DND-41 (cell line): ENCODE measurements at regions not wholly inside any gene's neighbourhood (a gene's known extent, or its start where the extent isn't known, plus 50 kb on each side); places are given as distances from the start of the nearest gene placed in this dataset.

Source experiments
- ATAC-seq: fragments of 200-7000 bp; cut with Tn5 transposase; 3 replicates; pipeline ENCODE4 v1.9.1; 2021; ENCODE audit warnings: low read depth; ENCODE audit not compliant: insufficient read depth
- DNase-seq: peaks from one replicate; pipeline ENCODE4 v3.0.0-alpha.2; 2020
- H2AFZ ChIP-seq: 2 replicates; pipeline ENCODE4 v1.6.0; 2012; ENCODE audit warnings: low read depth, low read length
- H3K27ac ChIP-seq: 2 replicates; pipeline ENCODE4 v1.5.1; 2012; ENCODE audit warnings: low read length, inconsistent platforms
- H3K27me3 ChIP-seq: fragments of 200-600 bp; sonication (generic); 2 replicates; pipeline ENCODE4 v1.6.0; 2012; ENCODE audit warnings: low read length, mild to moderate bottlenecking, inconsistent platforms; ENCODE audit not compliant: insufficient read depth, poor library complexity
- H3K36me3 ChIP-seq: 2 replicates; pipeline ENCODE4 v1.5.1; 2012; ENCODE audit warnings: low read length, inconsistent platforms; ENCODE audit not compliant: insufficient read depth
- H3K4me1 ChIP-seq: 2 replicates; pipeline ENCODE4 v1.5.1; 2012; ENCODE audit warnings: mild to moderate bottlenecking, low read length; ENCODE audit not compliant: insufficient read depth
- H3K4me2 ChIP-seq: 2 replicates; pipeline ENCODE4 v1.6.0; 2012; ENCODE audit warnings: mild to moderate bottlenecking, moderate library complexity, low read length, inconsistent platforms; ENCODE audit not compliant: insufficient read depth
- H3K4me3 ChIP-seq, 2 experiments: fragments of 200-600 bp in 1 of 2; shearing (Covaris generic) in 1 of 2; 2 replicates each; pipeline ENCODE4 v1.5.1; 2012 to 2016; ENCODE audit warnings: inconsistent platforms in 2 of 2, low read length in 2 of 2, mild to moderate bottlenecking in 2 of 2, low read depth in 1 of 2, moderate library complexity in 1 of 2
- H3K79me2 ChIP-seq: 2 replicates; pipeline ENCODE4 v1.6.0; 2012; ENCODE audit warnings: low read length, inconsistent platforms; ENCODE audit not compliant: insufficient read depth
- H3K9ac ChIP-seq: 2 replicates; pipeline ENCODE4 v1.6.0; 2012; ENCODE audit warnings: low read depth, mild to moderate bottlenecking, inconsistent platforms, low read length, moderate library complexity
- H3K9me3 ChIP-seq: 2 replicates; pipeline ENCODE4 v1.5.1; 2012; ENCODE audit warnings: low read length, moderate library complexity, mild to moderate bottlenecking, inconsistent platforms; ENCODE audit not compliant: insufficient read depth, severe bottlenecking
- H4K20me1 ChIP-seq: 2 replicates; pipeline ENCODE4 v1.6.0; 2012; ENCODE audit warnings: low read length; ENCODE audit not compliant: insufficient read depth
- EZH2 ChIP-seq: IDR thresholded peaks from 3 replicates; pipeline ENCODE4 v1.6.1; 2012; ENCODE audit warnings: borderline replicate concordance, low read depth, mild to moderate bottlenecking, moderate library complexity, low read length, inconsistent platforms; ENCODE audit not compliant: severe bottlenecking
- TF ChIP-seq, protein P1 (sequence below): IDR thresholded peaks from 2 replicates; pipeline ENCODE4 v1.5.1; 2012; ENCODE audit warnings: borderline replicate concordance, low read length, moderate library complexity, mild to moderate bottlenecking; ENCODE audit not compliant: poor library complexity, severe bottlenecking; ENCODE audit errors: extremely low read depth

DNA sequence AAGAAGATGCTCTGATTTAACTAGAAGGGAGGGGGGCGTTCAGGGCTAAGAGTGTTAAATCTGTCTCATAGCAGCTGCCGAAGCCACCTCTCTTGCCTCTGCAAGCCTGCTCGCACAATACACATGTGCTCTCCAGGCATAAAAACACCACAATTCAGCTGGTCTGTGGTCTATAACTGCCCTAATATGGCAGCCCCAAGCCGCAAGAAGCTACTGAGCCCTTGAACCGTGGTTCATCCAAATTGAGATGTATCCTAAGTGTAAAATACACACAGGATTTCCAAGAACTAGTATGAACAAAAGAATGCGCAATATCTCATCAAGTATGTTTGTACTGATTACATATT lies 70.8 kb upstream of the FGFR2 start:
- no peak overlapping the region for H2AFZ ChIP-seq
- H3K79me2 ChIP-seq = no peaks in the 10 kb centered on the region
- H3K4me3 ChIP-seq = no peak overlapping the region
- ATAC-seq = no peak
- H3K4me1 ChIP-seq = no peaks in the 10 kb centered on the region
- no peaks in the 10 kb centered on the region for H3K27me3 ChIP-seq
- H3K4me2 ChIP-seq = no peak overlapping the region
- H3K36me3 ChIP-seq = no peaks in the 10 kb centered on the region
- H3K27ac ChIP-seq = no peak overlapping the region
- no peaks in the 10 kb centered on the region for H3K9me3 ChIP-seq
- H4K20me1 ChIP-seq = no peaks in the 10 kb centered on the region
- DNase-seq = no peak
- no peak overlapping the region for H3K9ac ChIP-seq
- TF ChIP-seq, protein P1, sequence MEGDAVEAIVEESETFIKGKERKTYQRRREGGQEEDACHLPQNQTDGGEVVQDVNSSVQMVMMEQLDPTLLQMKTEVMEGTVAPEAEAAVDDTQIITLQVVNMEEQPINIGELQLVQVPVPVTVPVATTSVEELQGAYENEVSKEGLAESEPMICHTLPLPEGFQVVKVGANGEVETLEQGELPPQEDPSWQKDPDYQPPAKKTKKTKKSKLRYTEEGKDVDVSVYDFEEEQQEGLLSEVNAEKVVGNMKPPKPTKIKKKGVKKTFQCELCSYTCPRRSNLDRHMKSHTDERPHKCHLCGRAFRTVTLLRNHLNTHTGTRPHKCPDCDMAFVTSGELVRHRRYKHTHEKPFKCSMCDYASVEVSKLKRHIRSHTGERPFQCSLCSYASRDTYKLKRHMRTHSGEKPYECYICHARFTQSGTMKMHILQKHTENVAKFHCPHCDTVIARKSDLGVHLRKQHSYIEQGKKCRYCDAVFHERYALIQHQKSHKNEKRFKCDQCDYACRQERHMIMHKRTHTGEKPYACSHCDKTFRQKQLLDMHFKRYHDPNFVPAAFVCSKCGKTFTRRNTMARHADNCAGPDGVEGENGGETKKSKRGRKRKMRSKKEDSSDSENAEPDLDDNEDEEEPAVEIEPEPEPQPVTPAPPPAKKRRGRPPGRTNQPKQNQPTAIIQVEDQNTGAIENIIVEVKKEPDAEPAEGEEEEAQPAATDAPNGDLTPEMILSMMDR = no peak

DNA sequence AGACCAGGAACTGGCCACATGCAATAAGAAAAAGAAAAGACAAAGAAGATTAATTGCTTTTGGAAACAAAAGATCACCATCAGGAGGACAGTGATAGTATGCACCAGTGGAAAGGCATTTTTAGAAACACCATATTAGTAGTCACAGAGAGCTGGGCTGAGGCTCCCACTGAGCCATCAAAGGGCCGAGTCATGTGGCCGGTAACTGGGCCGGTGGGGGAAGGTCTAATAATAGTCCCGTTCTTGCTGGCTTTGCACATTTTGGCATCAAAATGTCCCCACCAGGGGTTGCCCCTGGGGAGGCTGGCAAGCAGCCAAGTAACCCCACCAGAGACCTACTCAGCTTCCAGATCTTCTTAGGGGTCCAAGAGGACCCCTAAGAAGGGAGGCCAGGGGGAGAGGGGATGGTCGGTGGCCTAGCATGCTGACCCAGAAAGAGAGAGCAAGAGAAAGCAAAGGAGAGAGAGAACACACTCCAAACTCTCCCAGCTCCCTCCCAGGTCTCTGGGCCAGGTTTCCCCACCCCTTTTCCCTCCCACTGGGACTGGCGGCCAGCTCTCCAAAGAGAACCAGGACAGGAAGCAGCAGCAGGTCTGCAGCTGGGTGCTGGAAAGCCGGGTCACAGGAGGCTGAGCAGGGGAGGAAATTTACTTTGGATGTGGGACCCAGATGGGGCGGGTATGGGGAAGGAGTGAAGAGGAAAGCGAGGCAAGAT lies 70.2 kb upstream of the FGFR2 start:
- no peak overlapping the region for H2AFZ ChIP-seq
- H3K9ac ChIP-seq = no peak overlapping the region
- no peaks in the 10 kb centered on the region for H3K36me3 ChIP-seq
- no peaks in the 10 kb centered on the region for H3K79me2 ChIP-seq
- H4K20me1 ChIP-seq = no peaks in the 10 kb centered on the region
- TF ChIP-seq, protein P1 = no peak
- no peak for TF ChIP-seq EZH2
- no peak for ATAC-seq
- no peaks in the 10 kb centered on the region for H3K27me3 ChIP-seq
- no peaks in the 10 kb centered on the region for H3K4me1 ChIP-seq
- H3K4me3 ChIP-seq = no peak overlapping the region
- DNase-seq = no peak
- H3K9me3 ChIP-seq = no peaks in the 10 kb centered on the region
- no peak overlapping the region for H3K4me2 ChIP-seq
- no peak overlapping the region for H3K27ac ChIP-seq

DNA sequence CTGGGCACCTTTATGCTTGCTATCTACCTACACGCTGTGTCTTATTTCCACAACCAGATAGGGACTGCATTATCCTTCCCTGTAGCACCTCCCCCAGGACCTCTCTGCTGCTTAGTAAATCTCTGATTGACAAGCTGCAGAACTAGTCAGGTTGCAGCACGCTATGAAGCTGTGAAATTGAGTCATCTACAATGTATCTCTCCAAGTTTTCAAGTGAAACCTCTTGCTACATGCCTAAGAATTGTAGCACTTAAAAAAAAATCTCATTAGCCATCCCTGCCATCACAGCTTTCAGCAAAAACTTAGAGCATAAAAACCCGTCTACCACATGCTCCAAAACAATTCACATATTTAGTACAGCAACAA lies 69.7 kb upstream of the FGFR2 start:
- ATAC-seq (no peak), DNase-seq (no peak)
- Histone ChIP-seq H3K27ac (no peak overlapping the region), H4K20me1 (no peaks in the 10 kb centered on the region), H3K9me3 (no peaks in the 10 kb centered on the region), H3K4me3 (no peak overlapping the region), H3K36me3 (no peaks in the 10 kb centered on the region), H3K9ac (no peak overlapping the region), H3K79me2 (no peaks in the 10 kb centered on the region), H3K4me2 (no peak overlapping the region), H3K27me3 (no peaks in the 10 kb centered on the region), H2AFZ (no peak overlapping the region), H3K4me1 (no peaks in the 10 kb centered on the region)
- TF ChIP-seq, protein P1 = no peak
- no peak for TF ChIP-seq EZH2

DNA sequence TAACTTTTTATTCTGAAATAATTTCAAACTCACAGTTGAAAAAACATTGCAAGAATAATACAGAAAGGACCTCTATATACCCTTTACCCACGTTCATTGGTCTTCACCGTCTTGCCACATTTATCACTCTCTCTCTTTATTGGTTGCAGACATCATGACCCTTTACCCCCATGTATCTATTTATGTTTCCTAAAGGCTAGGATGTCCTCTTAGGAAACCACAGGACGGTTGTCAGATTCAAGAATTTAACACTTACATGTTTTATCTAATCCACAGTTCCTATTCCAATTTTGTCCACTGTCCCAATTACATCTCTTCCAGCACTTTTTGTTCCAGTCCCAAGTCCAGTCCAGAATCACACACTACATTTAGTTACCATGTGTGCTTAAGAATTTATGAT lies 67.6 kb upstream of the FGFR2 start:
- ATAC-seq = no peak
- Histone ChIP-seq H3K36me3 (no peaks in the 10 kb centered on the region), H3K27me3 (no peaks in the 10 kb centered on the region), H4K20me1 (no peaks in the 10 kb centered on the region), H3K4me1 (no peaks in the 10 kb centered on the region), H3K79me2 (no peaks in the 10 kb centered on the region), H3K9ac (no peak overlapping the region), H2AFZ (no peak overlapping the region), H3K4me2 (no peak overlapping the region), H3K9me3 (no peaks in the 10 kb centered on the region), H3K4me3 (no peak overlapping the region), H3K27ac (no peak overlapping the region)
- DNase-seq = no peak
- TF ChIP-seq, protein P1 = no peak
- TF ChIP-seq EZH2 = no peak
